ENCODE measurements at regions not wholly inside any gene's neighbourhood (a gene's known extent, or its start where the extent isn't known, plus 50 kb on each side); places are given as distances from the start of the nearest gene placed in this dataset.

GRCh38 chr10:9860045-9860444, 1157.6 kb upstream of the CELF2 start:
- Histone ChIP-seq H3K27ac (ENCODE audit: low read length) (no peak overlapping the region), H3K4me1 (ENCODE audit: control insufficient read depth, insufficient read depth, low read length) (no peaks in the 10 kb centered on the region), H3K4me3 (ENCODE audit: low read length) (no peak overlapping the region), H3K9me3 (ENCODE audit: control insufficient read depth, low read length) (no peaks in the 10 kb centered on the region), H3K27me3 (ENCODE audit: control insufficient read depth, insufficient read depth) (no peaks in the 10 kb centered on the region)
- no peak for ATAC-seq
- no peak for DNase-seq
- intact Hi-C loops (cut with DNase I): no loop called here

GRCh38 chr10:9863559-9864121, 1154.0 kb upstream of the CELF2 start:
- intact Hi-C loops (cut with DNase I): no loop called here
- Histone ChIP-seq H3K4me1 (ENCODE audit: control insufficient read depth, insufficient read depth, low read length) (no peaks in the 10 kb centered on the region), H3K27ac (ENCODE audit: low read length) (no peak overlapping the region), H3K9me3 (ENCODE audit: control insufficient read depth, low read length) (no peaks in the 10 kb centered on the region), H3K4me3 (ENCODE audit: low read length) (no peak overlapping the region), H3K27me3 (ENCODE audit: control insufficient read depth, insufficient read depth) (no peaks in the 10 kb centered on the region)
- 89% methylated on average over 9 of the region's 9 CpGs for WGBS
- DNase-seq (no peak), ATAC-seq (no peak)

- no peak overlapping the region for H3K4me3 ChIP-seq (ENCODE audit: low read length)
- DNase-seq: no peak
- ATAC-seq: no peak
- H3K27me3 ChIP-seq (ENCODE audit: control insufficient read depth, insufficient read depth): no peaks in the 10 kb centered on the region
- intact Hi-C loops (cut with DNase I): no loop called here
- 54% methylated on average over 2 of the region's 2 CpGs for WGBS
- no peaks in the 10 kb centered on the region for H3K9me3 ChIP-seq (ENCODE audit: control insufficient read depth, low read length)
- H3K27ac ChIP-seq (ENCODE audit: low read length): no peak overlapping the region
- H3K4me1 ChIP-seq (ENCODE audit: control insufficient read depth, insufficient read depth, low read length): no peaks in the 10 kb centered on the region
Measured at GRCh38 chr10:9868499-9868898, 1149.2 kb upstream of the CELF2 start.

- 72% methylated on average over 2 of the region's 2 CpGs for WGBS
- Histone ChIP-seq H3K9me3 (ENCODE audit: control insufficient read depth, low read length) (no peaks in the 10 kb centered on the region), H3K27me3 (ENCODE audit: control insufficient read depth, insufficient read depth) (no peaks in the 10 kb centered on the region), H3K4me3 (ENCODE audit: low read length) (no peak overlapping the region), H3K4me1 (ENCODE audit: control insufficient read depth, insufficient read depth, low read length) (no peaks in the 10 kb centered on the region), H3K27ac (ENCODE audit: low read length) (no peak overlapping the region)
- no peak for ATAC-seq
- intact Hi-C loops (cut with DNase I): no loop called here
- DNase-seq: no peak
Measured at GRCh38 chr10:9869205-9869604, 1148.5 kb upstream of the CELF2 start.

- Histone ChIP-seq H3K27me3 (ENCODE audit: control insufficient read depth, insufficient read depth) (no peaks in the 10 kb centered on the region), H3K9me3 (ENCODE audit: control insufficient read depth, low read length) (no peaks in the 10 kb centered on the region), H3K27ac (ENCODE audit: low read length) (no peak overlapping the region), H3K4me3 (ENCODE audit: low read length) (no peak overlapping the region), H3K4me1 (ENCODE audit: control insufficient read depth, insufficient read depth, low read length) (no peaks in the 10 kb centered on the region)
- intact Hi-C loops (cut with DNase I): no loop called here
- ATAC-seq (no peak), DNase-seq (no peak)
- WGBS: 37% methylated on average over 5 of the region's 5 CpGs
Measured at GRCh38 chr10:9869606-9870176, 1148.0 kb upstream of the CELF2 start.

GRCh38 chr10:9875353-9875752, 1142.3 kb upstream of the CELF2 start:
- ATAC-seq (no peak), DNase-seq (no peak)
- 84% methylated on average over 5 of the region's 5 CpGs for WGBS
- H3K27me3 ChIP-seq (ENCODE audit: control insufficient read depth, insufficient read depth): no peaks in the 10 kb centered on the region
- intact Hi-C loops (cut with DNase I): no loop called here
- no peaks in the 10 kb centered on the region for H3K9me3 ChIP-seq (ENCODE audit: control insufficient read depth, low read length)
- no peaks in the 10 kb centered on the region for H3K4me1 ChIP-seq (ENCODE audit: control insufficient read depth, insufficient read depth, low read length)
- no peak overlapping the region for H3K27ac ChIP-seq (ENCODE audit: low read length)
- H3K4me3 ChIP-seq (ENCODE audit: low read length): no peak overlapping the region

GRCh38 chr10:9877978-9878377, 1139.7 kb upstream of the CELF2 start:
- no peak overlapping the region for H3K27ac ChIP-seq (ENCODE audit: low read length)
- no peaks in the 10 kb centered on the region for H3K4me1 ChIP-seq (ENCODE audit: control insufficient read depth, insufficient read depth, low read length)
- no peaks in the 10 kb centered on the region for H3K9me3 ChIP-seq (ENCODE audit: control insufficient read depth, low read length)
- H3K4me3 ChIP-seq (ENCODE audit: low read length): no peak overlapping the region
- ATAC-seq: no peak
- WGBS: 94% methylated on average over 12 of the region's 12 CpGs
- no peak for DNase-seq
- intact Hi-C loops (cut with DNase I): no loop called here
- H3K27me3 ChIP-seq (ENCODE audit: control insufficient read depth, insufficient read depth): no peaks in the 10 kb centered on the region

- WGBS: 92% methylated on average over 10 of the region's 10 CpGs
- Histone ChIP-seq H3K27me3 (ENCODE audit: control insufficient read depth, insufficient read depth) (no peaks in the 10 kb centered on the region), H3K4me3 (ENCODE audit: low read length) (no peak overlapping the region), H3K27ac (ENCODE audit: low read length) (no peak overlapping the region), H3K9me3 (ENCODE audit: control insufficient read depth, low read length) (no peaks in the 10 kb centered on the region), H3K4me1 (ENCODE audit: control insufficient read depth, insufficient read depth, low read length) (no peaks in the 10 kb centered on the region)
- intact Hi-C loops (cut with DNase I): no loop called here
- ATAC-seq (no peak), DNase-seq (no peak)
Measured at GRCh38 chr10:9878383-9878782, 1139.3 kb upstream of the CELF2 start.

GRCh38 chr10:9885761-9886160, 1131.9 kb upstream of the CELF2 start:
- Histone ChIP-seq H3K4me3 (ENCODE audit: low read length) (no peak overlapping the region), H3K4me1 (ENCODE audit: control insufficient read depth, insufficient read depth, low read length) (no peaks in the 10 kb centered on the region), H3K27me3 (ENCODE audit: control insufficient read depth, insufficient read depth) (no peaks in the 10 kb centered on the region), H3K9me3 (ENCODE audit: control insufficient read depth, low read length) (no peaks in the 10 kb centered on the region), H3K27ac (ENCODE audit: low read length) (no peak overlapping the region)
- WGBS: 71% methylated on average over 3 of the region's 3 CpGs
- intact Hi-C loops (cut with DNase I): no loop called here
- DNase-seq: no peak
- ATAC-seq: no peak

GRCh38 chr10:9886772-9887171, 1130.9 kb upstream of the CELF2 start:
- 86% methylated on average over 1 of the region's 1 CpG for WGBS
- H3K4me3 ChIP-seq (ENCODE audit: low read length): no peak overlapping the region
- intact Hi-C loops (cut with DNase I): no loop called here

GRCh38 chr10:9895453-9895852, 1122.2 kb upstream of the CELF2 start:
- no peaks in the 10 kb centered on the region for H3K9me3 ChIP-seq (ENCODE audit: control insufficient read depth, low read length)
- no peak overlapping the region for H3K27ac ChIP-seq (ENCODE audit: low read length)
- intact Hi-C loops (cut with DNase I): no loop called here
- ATAC-seq (no peak), DNase-seq (no peak)
- no peaks in the 10 kb centered on the region for H3K27me3 ChIP-seq (ENCODE audit: control insufficient read depth, insufficient read depth)
- H3K4me3 ChIP-seq (ENCODE audit: low read length): no peak overlapping the region
- WGBS: 91% methylated on average over 2 of the region's 2 CpGs
- no peaks in the 10 kb centered on the region for H3K4me1 ChIP-seq (ENCODE audit: control insufficient read depth, insufficient read depth, low read length)

More at GRCh38 chr10:9886772-9887171, 1130.9 kb upstream of the CELF2 start:
- ATAC-seq (no peak), DNase-seq (no peak)
- Histone ChIP-seq H3K27ac (ENCODE audit: low read length) (no peak overlapping the region), H3K4me1 (ENCODE audit: control insufficient read depth, insufficient read depth, low read length) (no peaks in the 10 kb centered on the region), H3K9me3 (ENCODE audit: control insufficient read depth, low read length) (no peaks in the 10 kb centered on the region), H3K27me3 (ENCODE audit: control insufficient read depth, insufficient read depth) (no peaks in the 10 kb centered on the region)

- ATAC-seq: no peak
- Histone ChIP-seq H3K9me3 (ENCODE audit: control insufficient read depth, low read length) (no peaks in the 10 kb centered on the region), H3K27ac (ENCODE audit: low read length) (no peak overlapping the region), H3K4me3 (ENCODE audit: low read length) (no peak overlapping the region), H3K27me3 (ENCODE audit: control insufficient read depth, insufficient read depth) (no peaks in the 10 kb centered on the region), H3K4me1 (ENCODE audit: control insufficient read depth, insufficient read depth, low read length) (no peaks in the 10 kb centered on the region)
- intact Hi-C loops (cut with DNase I): no loop called here
- no peak for DNase-seq
Measured at GRCh38 chr10:9895981-9896380, 1121.7 kb upstream of the CELF2 start.

All from right cardiac atrium (tissue), 5 donors.